Ishikawa (cell line): ENCODE measurements at regions not wholly inside any gene's neighbourhood (a gene's known extent, or its start where the extent isn't known, plus 50 kb on each side); places are given as distances from the start of the nearest gene placed in this dataset.

Experiments used
- CEBPB ChIP-seq: IDR thresholded peaks from 2 replicates; pipeline ENCODE4 v1.6.1; 2012
- CREB1 ChIP-seq: IDR thresholded peaks from 2 replicates; pipeline ENCODE4 v1.6.1; 2012; ENCODE audit warnings: low read depth
- EGR1 ChIP-seq: IDR thresholded peaks from 2 replicates; pipeline ENCODE4 v1.6.1; 2012
- EP300 ChIP-seq: IDR thresholded peaks from 2 replicates; pipeline ENCODE4 v1.6.1; 2012; ENCODE audit warnings: borderline replicate concordance
- FOXM1 ChIP-seq: IDR thresholded peaks from 2 replicates; pipeline ENCODE4 v1.6.1; 2012; ENCODE audit warnings: low read depth, borderline replicate concordance
- MAX ChIP-seq: IDR thresholded peaks from 2 replicates; pipeline ENCODE4 v1.6.1; 2012
- NFIC ChIP-seq: IDR thresholded peaks from 2 replicates; pipeline ENCODE4 v1.6.1; 2012
- RAD21 ChIP-seq: IDR thresholded peaks from 2 replicates; pipeline ENCODE4 v1.6.1; 2012; ENCODE audit warnings: low read depth
- TAF1 ChIP-seq: IDR thresholded peaks from 2 replicates; pipeline ENCODE4 v1.6.1; 2012; ENCODE audit warnings: low read depth, mild to moderate bottlenecking
- TCF12 ChIP-seq: IDR thresholded peaks from 2 replicates; pipeline ENCODE4 v1.6.1; 2012; ENCODE audit warnings: low read depth
- TEAD4 ChIP-seq: IDR thresholded peaks from 2 replicates; pipeline ENCODE4 v1.6.1; 2012
- YY1 ChIP-seq: IDR thresholded peaks from 2 replicates; pipeline ENCODE4 v1.6.1; 2012; ENCODE audit warnings: low read depth
- ZBTB7A ChIP-seq: IDR thresholded peaks from 2 replicates; pipeline ENCODE4 v1.6.1; 2012; ENCODE audit warnings: low read depth
- TF ChIP-seq, protein P1 (sequence below): IDR thresholded peaks from 2 replicates; pipeline ENCODE4 v1.6.1; 2012
- TF ChIP-seq, protein P2 (sequence below): IDR thresholded peaks from 2 replicates; pipeline ENCODE4 v1.6.1; 2012; ENCODE audit warnings: low read depth, mild to moderate bottlenecking

DNA sequence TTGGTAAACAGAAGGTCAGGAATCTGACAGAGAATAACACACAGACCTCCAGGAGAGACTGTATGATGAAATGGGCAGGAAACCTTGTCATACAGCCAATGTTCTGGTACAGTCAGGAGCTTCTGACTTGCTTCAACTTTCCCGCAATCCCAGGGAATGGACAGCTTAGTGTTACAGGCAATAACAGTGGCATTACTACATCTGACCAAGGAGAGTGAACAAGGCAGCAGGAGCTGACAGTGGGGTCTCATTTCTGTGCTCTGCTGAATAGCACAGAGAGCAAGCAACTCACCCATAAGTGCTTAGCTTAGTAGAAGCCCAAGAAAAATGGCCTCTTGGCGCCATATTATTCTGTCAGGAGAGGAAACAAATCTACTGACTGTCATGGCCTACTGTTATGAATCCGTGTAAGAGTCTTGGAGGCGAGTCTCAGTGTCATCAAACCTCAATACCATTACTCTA is 186.2 kb upstream of the MTPN start:
- TF ChIP-seq NFIC (no peak), RAD21 (no peak)

DNA sequence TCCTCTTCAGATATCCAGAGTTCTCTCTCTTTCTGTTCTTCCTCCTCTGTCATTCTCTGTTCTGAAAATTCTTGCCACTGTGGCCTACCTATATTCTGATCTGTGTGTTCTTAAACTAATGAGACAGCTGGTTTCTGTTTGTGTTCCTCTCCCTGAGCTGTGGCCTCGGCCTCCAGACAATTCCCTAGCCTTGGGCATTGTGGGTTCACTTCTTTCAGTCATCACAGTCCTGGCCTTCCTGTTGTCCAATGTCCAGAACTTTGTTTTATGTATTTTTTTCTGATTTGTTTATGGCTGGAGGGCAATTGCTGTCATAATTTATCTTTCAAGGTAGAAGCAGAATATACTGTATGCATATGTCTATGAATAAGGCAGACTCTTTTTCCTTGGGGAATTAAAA is 173.2 kb upstream of the MTPN start:
- TF ChIP-seq MAX (no peak), CREB1 (no peak), FOXM1 (no peak), CEBPB (no peak), TEAD4 (no peak), ZBTB7A (no peak), TCF12 (no peak), YY1 (no peak), TAF1 (no peak), EGR1 (no peak), EP300 (no peak), NFIC (no peak), RAD21 (no peak)
- TF ChIP-seq, protein P1, sequence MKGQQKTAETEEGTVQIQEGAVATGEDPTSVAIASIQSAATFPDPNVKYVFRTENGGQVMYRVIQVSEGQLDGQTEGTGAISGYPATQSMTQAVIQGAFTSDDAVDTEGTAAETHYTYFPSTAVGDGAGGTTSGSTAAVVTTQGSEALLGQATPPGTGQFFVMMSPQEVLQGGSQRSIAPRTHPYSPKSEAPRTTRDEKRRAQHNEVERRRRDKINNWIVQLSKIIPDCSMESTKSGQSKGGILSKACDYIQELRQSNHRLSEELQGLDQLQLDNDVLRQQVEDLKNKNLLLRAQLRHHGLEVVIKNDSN: no peak
- TF ChIP-seq, protein P2, sequence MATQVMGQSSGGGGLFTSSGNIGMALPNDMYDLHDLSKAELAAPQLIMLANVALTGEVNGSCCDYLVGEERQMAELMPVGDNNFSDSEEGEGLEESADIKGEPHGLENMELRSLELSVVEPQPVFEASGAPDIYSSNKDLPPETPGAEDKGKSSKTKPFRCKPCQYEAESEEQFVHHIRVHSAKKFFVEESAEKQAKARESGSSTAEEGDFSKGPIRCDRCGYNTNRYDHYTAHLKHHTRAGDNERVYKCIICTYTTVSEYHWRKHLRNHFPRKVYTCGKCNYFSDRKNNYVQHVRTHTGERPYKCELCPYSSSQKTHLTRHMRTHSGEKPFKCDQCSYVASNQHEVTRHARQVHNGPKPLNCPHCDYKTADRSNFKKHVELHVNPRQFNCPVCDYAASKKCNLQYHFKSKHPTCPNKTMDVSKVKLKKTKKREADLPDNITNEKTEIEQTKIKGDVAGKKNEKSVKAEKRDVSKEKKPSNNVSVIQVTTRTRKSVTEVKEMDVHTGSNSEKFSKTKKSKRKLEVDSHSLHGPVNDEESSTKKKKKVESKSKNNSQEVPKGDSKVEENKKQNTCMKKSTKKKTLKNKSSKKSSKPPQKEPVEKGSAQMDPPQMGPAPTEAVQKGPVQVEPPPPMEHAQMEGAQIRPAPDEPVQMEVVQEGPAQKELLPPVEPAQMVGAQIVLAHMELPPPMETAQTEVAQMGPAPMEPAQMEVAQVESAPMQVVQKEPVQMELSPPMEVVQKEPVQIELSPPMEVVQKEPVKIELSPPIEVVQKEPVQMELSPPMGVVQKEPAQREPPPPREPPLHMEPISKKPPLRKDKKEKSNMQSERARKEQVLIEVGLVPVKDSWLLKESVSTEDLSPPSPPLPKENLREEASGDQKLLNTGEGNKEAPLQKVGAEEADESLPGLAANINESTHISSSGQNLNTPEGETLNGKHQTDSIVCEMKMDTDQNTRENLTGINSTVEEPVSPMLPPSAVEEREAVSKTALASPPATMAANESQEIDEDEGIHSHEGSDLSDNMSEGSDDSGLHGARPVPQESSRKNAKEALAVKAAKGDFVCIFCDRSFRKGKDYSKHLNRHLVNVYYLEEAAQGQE: no peak

DNA sequence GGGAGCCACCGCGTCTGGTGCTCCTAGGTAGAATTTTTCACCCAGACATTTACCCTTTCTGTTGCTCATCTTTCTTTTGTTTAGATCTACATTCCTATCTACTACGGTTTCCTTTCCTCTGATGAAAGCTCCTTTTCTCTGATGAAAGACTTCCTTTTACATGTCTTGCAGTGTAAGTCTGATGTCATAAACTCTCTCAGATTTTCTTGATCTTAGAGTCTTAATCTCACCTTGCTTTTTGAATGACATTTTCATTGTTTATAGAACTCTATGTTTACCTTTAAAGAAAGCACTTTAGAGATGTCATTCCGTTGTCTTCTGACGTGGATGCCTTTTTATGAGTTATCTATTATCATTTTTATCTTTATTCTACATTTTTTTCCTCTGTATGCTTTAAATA is 171.8 kb upstream of the MTPN start:
- TF ChIP-seq, protein P1: no peak
- TF ChIP-seq EP300: no peak

- TF ChIP-seq TAF1: no peak
- no peak for TF ChIP-seq NFIC
- TF ChIP-seq CREB1: no peak
- TF ChIP-seq TCF12: no peak
- TF ChIP-seq TEAD4: no peak
- TF ChIP-seq, protein P2: no peak
- TF ChIP-seq, protein P1: no peak
- TF ChIP-seq RAD21: no peak
- no peak for TF ChIP-seq EGR1
- TF ChIP-seq ZBTB7A: no peak
- no peak for TF ChIP-seq EP300
- no peak for TF ChIP-seq CEBPB
- no peak for TF ChIP-seq YY1
- TF ChIP-seq MAX: no peak
These were observed 169.8 kb upstream of the MTPN start for GRCh38 chr7:136146925-136147324.

- TF ChIP-seq, protein P2: no peak
- no peak for TF ChIP-seq FOXM1
- TF ChIP-seq YY1: no peak
- TF ChIP-seq TCF12: no peak
- TF ChIP-seq NFIC: no peak
- no peak for TF ChIP-seq EP300
- no peak for TF ChIP-seq CEBPB
- no peak for TF ChIP-seq TEAD4
- no peak for TF ChIP-seq CREB1
- TF ChIP-seq ZBTB7A: no peak
- no peak for TF ChIP-seq RAD21
- TF ChIP-seq EGR1: no peak
- TF ChIP-seq TAF1: no peak
- TF ChIP-seq MAX: no peak
- TF ChIP-seq, protein P1: no peak
These were observed 167.0 kb upstream of the MTPN start for GRCh38 chr7:136144182-136144581.
